H9 (cell line): ENCODE measurements at regions not wholly inside any gene's neighbourhood (a gene's known extent, or its start where the extent isn't known, plus 50 kb on each side); places are given as distances from the start of the nearest gene placed in this dataset.
A peak's percentile ranks its signal among the peaks of the same experiment; 100 is the strongest.

Experiments
- DNase-seq: peaks from one replicate; pipeline ENCODE4 v3.0.0-alpha.2; 2017
- H2AFZ ChIP-seq: one replicate; pipeline ENCODE4 v1.6.1; 2013; ENCODE audit warnings: mild to moderate bottlenecking, low read length, control low read depth, moderate library complexity
- H2AK5ac ChIP-seq: 2 replicates; pipeline ENCODE4 v1.6.1; 2013; ENCODE audit warnings: low read length, control low read depth, mixed read lengths; ENCODE audit not compliant: insufficient read length
- H2BK120ac ChIP-seq: one replicate; pipeline ENCODE4 v1.6.1; 2013; ENCODE audit warnings: low read depth, mild to moderate bottlenecking, low read length, control low read depth, inconsistent platforms; ENCODE audit not compliant: poor library complexity, severe bottlenecking
- H2BK12ac ChIP-seq: 2 replicates; pipeline ENCODE4 v1.6.1; 2013; ENCODE audit warnings: low read length, control low read depth, mixed read lengths, low read depth; ENCODE audit not compliant: insufficient read length
- H2BK15ac ChIP-seq: 2 replicates; pipeline ENCODE4 v1.6.1; 2013; ENCODE audit warnings: low read depth, low read length, control low read depth
- H2BK20ac ChIP-seq: one replicate; pipeline ENCODE4 v1.6.1; 2013; ENCODE audit warnings: low read depth, mild to moderate bottlenecking, low read length, control low read depth, inconsistent platforms; ENCODE audit not compliant: poor library complexity, severe bottlenecking
- H2BK5ac ChIP-seq: 2 replicates; pipeline ENCODE4 v1.6.1; 2013; ENCODE audit warnings: low read length, control low read depth, mixed read lengths; ENCODE audit not compliant: insufficient read length
- H3K14ac ChIP-seq: 2 replicates; pipeline ENCODE4 v1.6.1; 2013; ENCODE audit warnings: low read length, control low read depth; ENCODE audit not compliant: insufficient read depth
- H3K18ac ChIP-seq: 2 replicates; pipeline ENCODE4 v1.6.1; 2013; ENCODE audit warnings: low read depth, mild to moderate bottlenecking, mixed read lengths, low read length, control low read depth; ENCODE audit not compliant: insufficient read length
- H3K23ac ChIP-seq: 2 replicates; pipeline ENCODE4 v1.6.1; 2013; ENCODE audit warnings: low read length, control low read depth, mixed read lengths, low read depth; ENCODE audit not compliant: insufficient read length
- H3K23me2 ChIP-seq: 2 replicates; pipeline ENCODE4 v1.6.1; 2013; ENCODE audit warnings: low read depth, mild to moderate bottlenecking, mixed read lengths, low read length, control low read depth; ENCODE audit not compliant: insufficient read length, poor library complexity, severe bottlenecking
- H3K27ac ChIP-seq: 2 replicates; pipeline ENCODE4 v1.5.1; 2013; ENCODE audit warnings: low read length, control low read depth, mixed read lengths, low read depth; ENCODE audit not compliant: insufficient read length
- H3K27me3 ChIP-seq: 2 replicates; pipeline ENCODE4 v1.6.1; 2013; ENCODE audit warnings: low read length, control low read depth, inconsistent platforms; ENCODE audit not compliant: insufficient read depth
- H3K4ac ChIP-seq: 2 replicates; pipeline ENCODE4 v1.6.1; 2013; ENCODE audit warnings: low read depth, mild to moderate bottlenecking, control low read depth, inconsistent platforms, low read length, moderate library complexity
- H3K4me1 ChIP-seq: 2 replicates; pipeline ENCODE4 v1.6.1; 2013; ENCODE audit warnings: low read length, control low read depth, inconsistent platforms; ENCODE audit not compliant: insufficient read depth
- H3K4me2 ChIP-seq: 2 replicates; pipeline ENCODE4 v1.6.1; 2013; ENCODE audit warnings: low read length, control low read depth, mixed read lengths; ENCODE audit not compliant: insufficient read length, insufficient read depth
- H3K56ac ChIP-seq: 2 replicates; pipeline ENCODE4 v1.6.1; 2013; ENCODE audit warnings: low read depth, mild to moderate bottlenecking, mixed read lengths, low read length, control low read depth; ENCODE audit not compliant: insufficient read length
- H3K79me1 ChIP-seq: 2 replicates; pipeline ENCODE4 v1.6.1; 2013; ENCODE audit warnings: low read depth, mild to moderate bottlenecking, moderate library complexity, low read length, control low read depth, inconsistent platforms; ENCODE audit not compliant: insufficient read depth, poor library complexity, severe bottlenecking
- H3K79me2 ChIP-seq: 2 replicates; pipeline ENCODE4 v1.6.1; 2013; ENCODE audit warnings: low read length, control low read depth, inconsistent platforms; ENCODE audit not compliant: insufficient read depth
- H3K9ac ChIP-seq: 2 replicates; pipeline ENCODE4 v1.6.1; 2013; ENCODE audit warnings: low read length, control low read depth, mixed read lengths; ENCODE audit not compliant: insufficient read length; ENCODE audit errors: extremely low read depth
- H3K9me3 ChIP-seq: one replicate; pipeline ENCODE4 v1.6.1; 2013; ENCODE audit warnings: low read depth, low read length, inconsistent platforms; ENCODE audit not compliant: control insufficient read depth
- H3T11ph ChIP-seq: one replicate; pipeline ENCODE4 v1.6.1; 2013; ENCODE audit warnings: mild to moderate bottlenecking, low read length, control low read depth, inconsistent platforms
- H4K20me1 ChIP-seq: one replicate; pipeline ENCODE4 v1.6.1; 2013; ENCODE audit not compliant: control insufficient read depth, insufficient read length, insufficient read depth
- H4K5ac ChIP-seq: 2 replicates; pipeline ENCODE4 v1.6.1; 2013; ENCODE audit warnings: low read depth, mild to moderate bottlenecking, mixed read lengths, low read length, control low read depth; ENCODE audit not compliant: insufficient read length
- H4K8ac ChIP-seq: replicated peaks from 2 replicates; pipeline ENCODE4 v1.6.1; 2013; ENCODE audit warnings: low read length, control low read depth, mixed read lengths, low read depth; ENCODE audit not compliant: insufficient read length
- H4K91ac ChIP-seq: 2 replicates; pipeline ENCODE4 v1.6.1; 2013; ENCODE audit warnings: low read depth, mild to moderate bottlenecking, moderate library complexity, mixed read lengths, low read length, control low read depth; ENCODE audit not compliant: insufficient read length
- H3K27ac Mint-ChIP-seq, 3 experiments: 2 replicates in 2 of 3; 3 replicates in 1 of 3; pipeline ENCODE4 v1.8.0; 2020 to 2021; ENCODE audit warnings: mixed read lengths in 3 of 3, mild to moderate bottlenecking in 1 of 3, moderate library complexity in 1 of 3
- H3K27me3 Mint-ChIP-seq: 2 replicates; pipeline ENCODE4 v1.8.0; 2021; ENCODE audit warnings: low read depth, mild to moderate bottlenecking, moderate library complexity, mixed read lengths
- H3K36me3 Mint-ChIP-seq, 3 experiments: 2 replicates in 2 of 3; 3 replicates in 1 of 3; pipeline ENCODE4 v1.8.0; 2020 to 2021; ENCODE audit warnings: low read depth in 3 of 3, mixed read lengths in 3 of 3; ENCODE audit not compliant: insufficient read depth in 1 of 3
- H3K4me1 Mint-ChIP-seq, 2 experiments: 2 replicates each; pipeline ENCODE4 v1.8.0; 2020; ENCODE audit warnings: mixed read lengths in 2 of 2
- H3K4me3 Mint-ChIP-seq, 2 experiments: 2 replicates in 1 of 2; 3 replicates in 1 of 2; pipeline ENCODE4 v1.8.0; 2020 to 2021; ENCODE audit warnings: mild to moderate bottlenecking in 2 of 2, mixed read lengths in 2 of 2, moderate library complexity in 1 of 2
- H3K9me3 Mint-ChIP-seq, 2 experiments: 2 replicates in 1 of 2; 3 replicates in 1 of 2; pipeline ENCODE4 v1.8.0; 2020; ENCODE audit warnings: mild to moderate bottlenecking in 2 of 2, mixed read lengths in 2 of 2, moderate library complexity in 1 of 2
- WGBS: extraction: QIAGEN DNeasy Blood & Tissue Kit; methylation state at CpG from one replicate; pipeline ENCODE4 v1.1.7; 2013; ENCODE audit warnings: missing lambda C conversion rate, low lambda C conversion rate, mixed read lengths; ENCODE audit not compliant: insufficient read length; ENCODE audit errors: extremely low coverage; 5-methylcytosine and 5-hydroxymethylcytosine counted together
- TF ChIP-seq, protein P1 (sequence below): fragments of 200-600 bp; sonication (generic); conservative IDR thresholded peaks from 3 replicates; pipeline ENCODE4 v1.8.0; 2021; ENCODE audit warnings: antibody characterized with exemption, mild to moderate bottlenecking

DNA sequence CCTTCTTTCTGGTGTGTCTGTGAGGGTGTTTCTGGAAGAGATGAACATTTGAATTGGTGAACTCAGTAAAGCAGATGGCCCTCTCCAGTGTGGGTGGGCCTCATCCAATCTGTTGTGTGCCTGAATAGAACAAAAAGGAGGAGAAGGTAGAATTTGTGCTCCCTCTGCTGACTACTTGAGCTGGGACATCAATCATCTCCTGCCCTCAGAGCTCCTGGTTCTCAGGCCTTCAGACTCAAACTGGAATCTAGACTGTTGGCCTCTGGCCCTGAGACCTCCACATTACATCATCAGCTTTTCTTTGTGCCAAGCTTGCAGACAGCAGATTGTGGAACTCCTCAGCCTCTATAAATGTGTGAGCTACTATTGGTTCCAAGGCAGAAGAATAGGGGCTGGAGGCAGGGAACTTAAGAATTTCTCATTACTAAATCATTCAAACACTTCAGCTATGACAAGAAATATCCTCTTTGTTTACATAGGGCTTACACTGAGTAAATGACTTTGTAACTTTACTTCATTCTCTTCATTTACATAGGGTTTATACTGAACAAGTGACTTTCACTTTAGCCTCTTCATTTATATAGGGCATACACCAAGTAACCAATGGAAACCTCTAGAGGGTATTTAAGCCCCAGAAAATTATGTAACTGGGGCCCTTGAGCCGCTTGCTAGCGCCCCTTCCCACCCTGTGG is 86.9 kb upstream of the NWD2 start:
- H3K9me3 Mint-ChIP-seq = no peaks in the 10 kb centered on the region
- Histone ChIP-seq H3K23ac (no peak overlapping the region), H3K9me3 (no peaks in the 10 kb centered on the region), H2BK12ac (no peak overlapping the region), H3T11ph (no peak overlapping the region), H2BK15ac (no peak overlapping the region), H4K5ac (no peak overlapping the region), H2AK5ac (no peak overlapping the region), H3K14ac (no peak overlapping the region), H3K9ac (no peak overlapping the region), H3K4ac (no peak overlapping the region), H3K4me1 (no peaks in the 10 kb centered on the region), H4K8ac (no peak overlapping the region), H2BK5ac (no peak overlapping the region), H3K23me2 (no peaks in the 10 kb centered on the region), H3K4me2 (no peak overlapping the region), H4K20me1 (no peaks in the 10 kb centered on the region), H2BK120ac (no peak overlapping the region), H3K18ac (no peak overlapping the region), H4K91ac (no peak overlapping the region), H3K27me3 (no peaks in the 10 kb centered on the region), H3K79me2 (no peaks in the 10 kb centered on the region), H2AFZ (no peak overlapping the region), H2BK20ac (no peak overlapping the region), H3K27ac (no peak overlapping the region), H3K56ac (no peak overlapping the region), H3K79me1 (no peaks in the 10 kb centered on the region)
- no CpG with 5 or more reads among the region's 2 CpGs for WGBS
- DNase-seq = no peak
- no peaks in the 10 kb centered on the region for H3K36me3 Mint-ChIP-seq
- H3K4me3 Mint-ChIP-seq = no peak overlapping the region
- peaks cover 4 to 5% of the 10 kb centered on the region in 2 experiments; a peak in 2 of 4 replicates for H3K4me1 Mint-ChIP-seq
- H3K27ac Mint-ChIP-seq = peak overlapping the region in 1 of 3 experiments; percentile 36; a peak in 1 of 7 replicates
- TF ChIP-seq, protein P1, sequence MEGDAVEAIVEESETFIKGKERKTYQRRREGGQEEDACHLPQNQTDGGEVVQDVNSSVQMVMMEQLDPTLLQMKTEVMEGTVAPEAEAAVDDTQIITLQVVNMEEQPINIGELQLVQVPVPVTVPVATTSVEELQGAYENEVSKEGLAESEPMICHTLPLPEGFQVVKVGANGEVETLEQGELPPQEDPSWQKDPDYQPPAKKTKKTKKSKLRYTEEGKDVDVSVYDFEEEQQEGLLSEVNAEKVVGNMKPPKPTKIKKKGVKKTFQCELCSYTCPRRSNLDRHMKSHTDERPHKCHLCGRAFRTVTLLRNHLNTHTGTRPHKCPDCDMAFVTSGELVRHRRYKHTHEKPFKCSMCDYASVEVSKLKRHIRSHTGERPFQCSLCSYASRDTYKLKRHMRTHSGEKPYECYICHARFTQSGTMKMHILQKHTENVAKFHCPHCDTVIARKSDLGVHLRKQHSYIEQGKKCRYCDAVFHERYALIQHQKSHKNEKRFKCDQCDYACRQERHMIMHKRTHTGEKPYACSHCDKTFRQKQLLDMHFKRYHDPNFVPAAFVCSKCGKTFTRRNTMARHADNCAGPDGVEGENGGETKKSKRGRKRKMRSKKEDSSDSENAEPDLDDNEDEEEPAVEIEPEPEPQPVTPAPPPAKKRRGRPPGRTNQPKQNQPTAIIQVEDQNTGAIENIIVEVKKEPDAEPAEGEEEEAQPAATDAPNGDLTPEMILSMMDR = peak; percentile 32; the same call in 2 of the 3 replicates
- H3K27me3 Mint-ChIP-seq = no peaks in the 10 kb centered on the region
